H1 (cell line): ENCODE measurements at regions not wholly inside any gene's neighbourhood (a gene's known extent, or its start where the extent isn't known, plus 50 kb on each side); places are given as distances from the start of the nearest gene placed in this dataset.

Source experiments
- TF ChIP-seq, protein P1 (sequence below): IDR thresholded peaks from 2 replicates; pipeline ENCODE4 v1.6.1; 2012; ENCODE audit warnings: low read length, inconsistent platforms

DNA sequence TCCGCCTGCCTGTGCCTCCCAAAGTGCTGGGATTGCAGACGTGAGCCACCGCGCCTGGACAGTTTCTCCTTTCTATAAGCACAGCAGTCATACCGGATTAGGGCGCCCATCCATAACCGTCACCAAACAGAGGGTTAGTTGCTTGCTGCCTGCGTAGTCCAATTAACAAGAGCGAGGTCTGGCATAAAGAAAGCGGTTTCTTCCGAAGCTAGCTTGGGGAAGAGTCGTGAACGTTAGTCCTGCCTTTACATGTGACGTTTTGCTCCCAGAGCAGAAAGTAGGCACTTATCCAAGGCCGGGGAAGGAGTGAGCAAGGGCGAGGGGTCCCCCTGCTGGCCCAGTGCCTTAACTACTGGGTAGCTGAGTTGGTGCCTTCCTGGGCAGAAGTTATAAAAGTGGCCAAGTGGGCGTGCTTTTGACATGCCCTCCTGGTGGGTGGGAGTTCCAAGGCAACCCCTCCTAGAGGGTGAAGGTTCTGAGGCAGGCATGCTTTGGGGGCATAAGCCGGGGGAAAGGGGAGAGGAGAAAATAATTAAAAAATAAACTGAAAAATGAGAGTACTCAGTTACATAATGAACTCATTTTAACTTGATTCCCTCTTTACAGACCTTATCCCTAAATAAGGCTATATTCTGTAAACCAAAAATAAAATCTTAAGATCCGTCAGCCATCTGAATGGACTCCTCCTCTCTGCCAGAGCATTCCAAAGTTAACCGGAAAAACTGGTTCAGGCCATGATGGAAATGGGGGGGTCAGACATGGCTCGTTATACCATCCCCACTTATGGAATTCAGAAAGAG is 88.0 kb downstream of the FAM217A start (continued):
- TF ChIP-seq, protein P1, sequence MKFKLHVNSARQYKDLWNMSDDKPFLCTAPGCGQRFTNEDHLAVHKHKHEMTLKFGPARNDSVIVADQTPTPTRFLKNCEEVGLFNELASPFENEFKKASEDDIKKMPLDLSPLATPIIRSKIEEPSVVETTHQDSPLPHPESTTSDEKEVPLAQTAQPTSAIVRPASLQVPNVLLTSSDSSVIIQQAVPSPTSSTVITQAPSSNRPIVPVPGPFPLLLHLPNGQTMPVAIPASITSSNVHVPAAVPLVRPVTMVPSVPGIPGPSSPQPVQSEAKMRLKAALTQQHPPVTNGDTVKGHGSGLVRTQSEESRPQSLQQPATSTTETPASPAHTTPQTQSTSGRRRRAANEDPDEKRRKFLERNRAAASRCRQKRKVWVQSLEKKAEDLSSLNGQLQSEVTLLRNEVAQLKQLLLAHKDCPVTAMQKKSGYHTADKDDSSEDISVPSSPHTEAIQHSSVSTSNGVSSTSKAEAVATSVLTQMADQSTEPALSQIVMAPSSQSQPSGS = no peak
